HepG2 (cell line): ENCODE measurements at regions not wholly inside any gene's neighbourhood (a gene's known extent, or its start where the extent isn't known, plus 50 kb on each side); places are given as distances from the start of the nearest gene placed in this dataset.

Source experiments
- ATAC-seq: fragments of 200-7000 bp; cut with Tn5 transposase; 3 replicates; pipeline ENCODE4 v1.9.1; 2020; ENCODE audit warnings: mild to moderate bottlenecking, moderate library complexity
- BruUV-seq: library from RNA; stranded (reverse); fragments of 400-500 nt; replicated peaks from 2 replicates; lab custom pipeline; 2021; lab: Mats Ljungman, UMichigan
- CTCF ChIA-PET: fragments of 300-600 bp; formaldehyde crosslinking; extraction: SDS; loops from one replicate; lab custom pipeline; 2021; ENCODE audit warnings: low total read pairs, inconsistent platforms, low intra/inter-chr PET ratio; lab: Yijun Ruan, JAX
- POLR2A ChIA-PET: fragments of 350-600 bp; sonication (Branson Sonifier 250); formaldehyde crosslinking; loops from one replicate; lab custom pipeline; 2020; ENCODE audit warnings: antibody characterized with exemption, inconsistent platforms; lab: Yijun Ruan, JAX
- DNase-seq: peaks from one replicate; pipeline ENCODE4 v3.0.0-alpha.2; 2015; ENCODE audit warnings: low spot score
- FAIRE-seq: peaks from 3 replicates; lab custom pipeline; 2011; peaks lifted over from hg19 to GRCh38; lab: Jason Lieb, UNC
- H2AFZ ChIP-seq: one replicate; pipeline ENCODE4 v1.6.1; 2011; ENCODE audit warnings: low read length, inconsistent platforms
- H3K27ac ChIP-seq: fragments of 300-600 bp; 3 replicates; pipeline ENCODE4 v1.8.0; 2011; ENCODE audit warnings: mixed run types, mild to moderate bottlenecking, mixed read lengths, low read length, inconsistent platforms; ENCODE audit not compliant: insufficient read depth; ENCODE audit errors: extremely low read length
- H3K27me3 ChIP-seq, 2 experiments: fragments of 200-600 bp in 1 of 2; 2 replicates in 1 of 2; 3 replicates in 1 of 2; pipeline versions ENCODE4 v1.6.0 to v1.8.0; 2011; ENCODE audit warnings: low read length in 2 of 2, mild to moderate bottlenecking in 2 of 2, moderate library complexity in 2 of 2, inconsistent platforms in 1 of 2; ENCODE audit not compliant: insufficient read depth in 2 of 2, control insufficient read depth in 1 of 2
- H3K36me3 ChIP-seq, 2 experiments: fragments of 200-600 bp in 1 of 2; replicated peaks in 1 of 2; 2 replicates in 1 of 2; 3 replicates in 1 of 2; pipeline versions ENCODE4 v1.5.1 to v1.8.0; 2011; ENCODE audit warnings: low read length in 2 of 2, inconsistent platforms in 1 of 2; ENCODE audit not compliant: insufficient read depth in 2 of 2, control insufficient read depth in 1 of 2
- H3K4me1 ChIP-seq: 2 replicates; pipeline ENCODE4 v1.5.1; 2012; ENCODE audit warnings: low read length, inconsistent platforms; ENCODE audit not compliant: insufficient read depth
- H3K4me2 ChIP-seq: 2 replicates; pipeline ENCODE4 v1.6.0; 2011; ENCODE audit warnings: low read depth, low read length, inconsistent platforms
- H3K4me3 ChIP-seq, 3 experiments: fragments of 200-600 bp in 1 of 3; sonication (generic), shearing (Covaris generic) in 1 of 3; replicated peaks in 1 of 3; 2 replicates each; pipeline ENCODE4 v1.5.1; 2011 to 2016; ENCODE audit warnings: low read length in 3 of 3, inconsistent platforms in 2 of 3, low read depth in 2 of 3, mild to moderate bottlenecking in 2 of 3, control low read depth in 1 of 3, mixed read lengths in 1 of 3; ENCODE audit not compliant: insufficient read depth in 1 of 3
- H3K79me2 ChIP-seq: one replicate; pipeline ENCODE4 v1.6.1; 2011; ENCODE audit warnings: low read length, inconsistent platforms; ENCODE audit not compliant: insufficient read depth
- H3K9ac ChIP-seq: 2 replicates; pipeline ENCODE4 v1.6.0; 2011; ENCODE audit warnings: mild to moderate bottlenecking, low read depth, low read length, inconsistent platforms; ENCODE audit not compliant: insufficient read depth
- H3K9me3 ChIP-seq: 2 replicates; pipeline ENCODE4 v1.5.1; 2012; ENCODE audit warnings: mild to moderate bottlenecking, low read length
- H4K20me1 ChIP-seq: 2 replicates; pipeline ENCODE4 v1.6.0; 2011; ENCODE audit warnings: inconsistent platforms, mild to moderate bottlenecking, low read length, moderate library complexity; ENCODE audit not compliant: insufficient read depth
- ASH2L ChIP-seq: fragments of 300-600, 200-600 bp; sonication (generic); IDR thresholded peaks from 2 replicates; pipeline ENCODE4 v1.7.0; 2017; ENCODE audit warnings: low read depth, mild to moderate bottlenecking, moderate library complexity, mixed read lengths, low read length; ENCODE audit not compliant: insufficient read length
- CBX5 ChIP-seq: sonication (generic); formaldehyde crosslinking; IDR thresholded peaks from 2 replicates; pipeline ENCODE4 v1.4.0; 2020; ENCODE audit warnings: missing genetic modification reagents, borderline replicate concordance
- CSRNP1 ChIP-seq: sonication (generic); formaldehyde crosslinking; IDR thresholded peaks from 2 replicates; pipeline ENCODE4 v1.8.1; 2023; ENCODE audit warnings: mild to moderate bottlenecking, missing genetic modification reagents
- ELK4 ChIP-seq: sonication (generic); formaldehyde crosslinking; IDR thresholded peaks from 2 replicates; pipeline ENCODE4 v1.9.0; 2021; ENCODE audit warnings: missing genetic modification reagents, borderline replicate concordance
- HNRNPK ChIP-seq: fragments of 200-400 bp; formaldehyde crosslinking; IDR thresholded peaks from 2 replicates; pipeline ENCODE4 v1.6.1; 2018; ENCODE audit warnings: low read length, low read depth, moderate library complexity, mild to moderate bottlenecking; ENCODE audit not compliant: poor library complexity, severe bottlenecking
- NFE2L2 ChIP-seq: fragments of 150-350 bp; IDR thresholded peaks from 2 replicates; pipeline ENCODE4 v1.6.1; 2014; ENCODE audit warnings: low read length
- PITX1 ChIP-seq: sonication (generic); formaldehyde crosslinking; IDR thresholded peaks from 2 replicates; pipeline ENCODE4 v1.5.1; 2020; ENCODE audit warnings: mild to moderate bottlenecking, missing genetic modification reagents
- THAP9 ChIP-seq: sonication (generic); formaldehyde crosslinking; IDR thresholded peaks from 2 replicates; pipeline ENCODE4; 2020; ENCODE audit warnings: missing genetic modification reagents, mild to moderate bottlenecking, borderline replicate concordance
- ZEB1 ChIP-seq: IDR thresholded peaks from 2 replicates; pipeline ENCODE4 v1.6.1; 2012; ENCODE audit warnings: mild to moderate bottlenecking, low read depth, inconsistent platforms; ENCODE audit not compliant: insufficient replicate concordance
- ZFAT ChIP-seq: sonication (generic); formaldehyde crosslinking; conservative IDR thresholded peaks from 2 replicates; pipeline ENCODE4 v1.8.1; 2023; ENCODE audit warnings: missing genetic modification reagents, inconsistent platforms
- ZFYVE20 ChIP-seq: sonication (generic); formaldehyde crosslinking; IDR thresholded peaks from 2 replicates; pipeline ENCODE4 v1.8.0; 2023; ENCODE audit warnings: low read depth, mild to moderate bottlenecking, moderate library complexity, missing genetic modification reagents, borderline replicate concordance
- ZNF18 ChIP-seq: sonication (generic); formaldehyde crosslinking; IDR thresholded peaks from 2 replicates; pipeline ENCODE4 v1.8.0; 2022; ENCODE audit warnings: mild to moderate bottlenecking, missing genetic modification reagents; ENCODE audit not compliant: insufficient replicate concordance
- ZNF3 ChIP-seq: IDR thresholded peaks from 2 replicates; pipeline ENCODE4 v1.7.0; 2017; ENCODE audit warnings: inconsistent platforms
- ZNF329 ChIP-seq: sonication (generic); formaldehyde crosslinking; IDR thresholded peaks from 2 replicates; pipeline ENCODE4 v1.9.0; 2021; ENCODE audit warnings: low read depth, mild to moderate bottlenecking, missing genetic modification reagents
- ZNF773 ChIP-seq: sonication (generic); formaldehyde crosslinking; IDR thresholded peaks from 2 replicates; pipeline ENCODE4 v1.4.0; 2020; ENCODE audit warnings: missing genetic modification reagents, borderline replicate concordance
- ZNF850 ChIP-seq: sonication (generic); formaldehyde crosslinking; conservative IDR thresholded peaks from 2 replicates; pipeline ENCODE4 v1.9.0; 2021; ENCODE audit warnings: mild to moderate bottlenecking, missing genetic modification reagents
- WGBS: methylation state at CpG from one replicate; pipeline ENCODE4 v1.1.6; 2017; ENCODE audit warnings: low lambda C conversion rate; 5-methylcytosine and 5-hydroxymethylcytosine counted together
- in situ Hi-C: cut with HindIII; loops from 2 replicates; pipeline ENCODE4 v1.10.0; 2017; ENCODE audit warnings: low pct_unique_long_range_greater_than_20kb; ENCODE audit not compliant: extremely low pct_ligation_motif_present
- intact Hi-C: fragments of 100-400 bp; cut with micrococcal nuclease; formaldehyde crosslinking; loops from one replicate; pipeline ENCODE4 v1.10.0; 2022; ENCODE audit not compliant: unreplicated experiment

- intact Hi-C loops (no loop called here), in situ Hi-C loops (no loop called here)
- no peak for DNase-seq
- WGBS, result 52% methylated on average over 4 of the region's 4 CpGs
- BruUV-seq, result no TSS peak
- ChIA-PET CTCF (no interaction called here), POLR2A (no interaction called here)
- Histone ChIP-seq H3K4me3 (no peak overlapping the region), H3K36me3 (no peaks in the 10 kb centered on the region), H2AFZ (no peak overlapping the region), H3K27ac (no peak overlapping the region), H3K27me3 (no peaks in the 10 kb centered on the region; a peak in 1 of 5 replicates), H3K4me1 (no peaks in the 10 kb centered on the region), H3K9me3 (no peaks in the 10 kb centered on the region), H4K20me1 (no peaks in the 10 kb centered on the region), H3K79me2 (no peaks in the 10 kb centered on the region), H3K4me2 (no peak overlapping the region), H3K9ac (no peak overlapping the region)
- TF ChIP-seq ASH2L, result no peak
- TF ChIP-seq ZNF773, result no peak
- no peak for TF ChIP-seq ZNF18 (CRISPR knock-in tag)
- TF ChIP-seq ELK4 (CRISPR knock-in tag), result no peak
- TF ChIP-seq THAP9, result no peak
- no peak for TF ChIP-seq ZEB1
- TF ChIP-seq NFE2L2, result no peak
- TF ChIP-seq ZNF329 (CRISPR knock-in tag), result no peak
- no peak for TF ChIP-seq PITX1 (CRISPR knock-in tag)
- no peak for TF ChIP-seq ZNF3 (CRISPR knock-in tag)
- no peak for TF ChIP-seq CBX5 (CRISPR knock-in tag)
- TF ChIP-seq ZFAT, result no peak
- no peak for TF ChIP-seq ZNF850
- TF ChIP-seq HNRNPK, result no peak
- TF ChIP-seq CSRNP1, result no peak
- no peak for TF ChIP-seq ZFYVE20
- FAIRE-seq, result no peak
- ATAC-seq, result no peak
Measured at GRCh38 chr10:117635826-117636225, 93.3 kb downstream of the EMX2 start.
